ENCODE measurements at regions not wholly inside any gene's neighbourhood (a gene's known extent, or its start where the extent isn't known, plus 50 kb on each side); places are given as distances from the start of the nearest gene placed in this dataset.

- Histone ChIP-seq H3K27ac (ENCODE audit: low read length) (no peak overlapping the region), H3K9me3 (ENCODE audit: low read length) (no peaks in the 10 kb centered on the region), H3K9ac (ENCODE audit: low read length) (no peak overlapping the region), H4K20me1 (ENCODE audit: insufficient read depth) (no peaks in the 10 kb centered on the region), H3K79me2 (replicated peaks; ENCODE audit: insufficient read depth, low read length) (no peaks in the 10 kb centered on the region), H3K4me2 (ENCODE audit: low read length) (no peak overlapping the region), H3K27me3 (ENCODE audit: insufficient read depth, low read depth, low read length) (no peaks in the 10 kb centered on the region), H3K36me3 (ENCODE audit: insufficient read depth, low read length) (no peaks in the 10 kb centered on the region), H3F3A (ENCODE audit: insufficient read depth, low read length, poor library complexity, severe bottlenecking) (no peaks in the 10 kb centered on the region), H2AFZ (ENCODE audit: low read depth, low read length) (no peak overlapping the region), H3K9me2 (ENCODE audit: insufficient read depth, low read length) (no peaks in the 10 kb centered on the region), H3K4me3 (ENCODE audit: low read length) (no peak overlapping the region)
- TF ChIP-seq SMC3 (conservative IDR thresholded peaks at IDR 0.05; ENCODE audit: poor library complexity) (no peak), MXI1 (conservative IDR thresholded peaks at IDR 0.05; ENCODE audit: poor library complexity, severe bottlenecking) (no peak)
Observed at GRCh38 chr1:98323388-98323787, 338.1 kb upstream of the SNX7 start.

- no peaks in the 10 kb centered on the region for H3F3A ChIP-seq (ENCODE audit: insufficient read depth, low read length, poor library complexity, severe bottlenecking)
- H3K36me3 ChIP-seq (ENCODE audit: insufficient read depth, low read length): no peaks in the 10 kb centered on the region
- no peak overlapping the region for H3K27ac ChIP-seq (ENCODE audit: low read length)
- TF ChIP-seq POLR2AphosphoS5 (IDR thresholded peaks at IDR 0.05) (no peak), TAF1 (IDR thresholded peaks at IDR 0.05; ENCODE audit: low read depth) (no peak), RAD21 (conservative IDR thresholded peaks at IDR 0.05) (no peak), SMC3 (conservative IDR thresholded peaks at IDR 0.05; ENCODE audit: poor library complexity) (no peak), EZH2 (IDR thresholded peaks at IDR 0.05; ENCODE audit: borderline replicate concordance, insufficient read depth, low read length, poor library complexity, severe bottlenecking) (no peak), EP300 (conservative IDR thresholded peaks at IDR 0.05; ENCODE audit: poor library complexity, severe bottlenecking) (no peak), CTCF (IDR thresholded peaks at IDR 0.05; ENCODE audit: poor library complexity, severe bottlenecking) (no peak), MXI1 (conservative IDR thresholded peaks at IDR 0.05; ENCODE audit: poor library complexity, severe bottlenecking) (no peak)
- TF ChIP-seq, protein P1, sequence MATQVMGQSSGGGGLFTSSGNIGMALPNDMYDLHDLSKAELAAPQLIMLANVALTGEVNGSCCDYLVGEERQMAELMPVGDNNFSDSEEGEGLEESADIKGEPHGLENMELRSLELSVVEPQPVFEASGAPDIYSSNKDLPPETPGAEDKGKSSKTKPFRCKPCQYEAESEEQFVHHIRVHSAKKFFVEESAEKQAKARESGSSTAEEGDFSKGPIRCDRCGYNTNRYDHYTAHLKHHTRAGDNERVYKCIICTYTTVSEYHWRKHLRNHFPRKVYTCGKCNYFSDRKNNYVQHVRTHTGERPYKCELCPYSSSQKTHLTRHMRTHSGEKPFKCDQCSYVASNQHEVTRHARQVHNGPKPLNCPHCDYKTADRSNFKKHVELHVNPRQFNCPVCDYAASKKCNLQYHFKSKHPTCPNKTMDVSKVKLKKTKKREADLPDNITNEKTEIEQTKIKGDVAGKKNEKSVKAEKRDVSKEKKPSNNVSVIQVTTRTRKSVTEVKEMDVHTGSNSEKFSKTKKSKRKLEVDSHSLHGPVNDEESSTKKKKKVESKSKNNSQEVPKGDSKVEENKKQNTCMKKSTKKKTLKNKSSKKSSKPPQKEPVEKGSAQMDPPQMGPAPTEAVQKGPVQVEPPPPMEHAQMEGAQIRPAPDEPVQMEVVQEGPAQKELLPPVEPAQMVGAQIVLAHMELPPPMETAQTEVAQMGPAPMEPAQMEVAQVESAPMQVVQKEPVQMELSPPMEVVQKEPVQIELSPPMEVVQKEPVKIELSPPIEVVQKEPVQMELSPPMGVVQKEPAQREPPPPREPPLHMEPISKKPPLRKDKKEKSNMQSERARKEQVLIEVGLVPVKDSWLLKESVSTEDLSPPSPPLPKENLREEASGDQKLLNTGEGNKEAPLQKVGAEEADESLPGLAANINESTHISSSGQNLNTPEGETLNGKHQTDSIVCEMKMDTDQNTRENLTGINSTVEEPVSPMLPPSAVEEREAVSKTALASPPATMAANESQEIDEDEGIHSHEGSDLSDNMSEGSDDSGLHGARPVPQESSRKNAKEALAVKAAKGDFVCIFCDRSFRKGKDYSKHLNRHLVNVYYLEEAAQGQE (IDR thresholded peaks at IDR 0.05; ENCODE audit: borderline replicate concordance): no peak
- no peaks in the 10 kb centered on the region for H3K9me2 ChIP-seq (ENCODE audit: insufficient read depth, low read length)
- no peaks in the 10 kb centered on the region for H4K20me1 ChIP-seq (ENCODE audit: insufficient read depth)
- no peaks in the 10 kb centered on the region for H3K79me2 ChIP-seq (replicated peaks; ENCODE audit: insufficient read depth, low read length)
- H2AFZ ChIP-seq (ENCODE audit: low read depth, low read length): no peak overlapping the region
- H3K9ac ChIP-seq (ENCODE audit: low read length): no peak overlapping the region
- no peak overlapping the region for H3K4me2 ChIP-seq (ENCODE audit: low read length)
- no peaks in the 10 kb centered on the region for H3K9me3 ChIP-seq (ENCODE audit: low read length)
- H3K4me3 ChIP-seq (ENCODE audit: low read length): no peak overlapping the region
- H3K27me3 ChIP-seq (ENCODE audit: insufficient read depth, low read depth, low read length): no peaks in the 10 kb centered on the region
Observed at GRCh38 chr1:98322966-98323365, 338.6 kb upstream of the SNX7 start.

- Histone ChIP-seq H3K4me3 (ENCODE audit: low read length) (no peak overlapping the region), H3K27me3 (ENCODE audit: insufficient read depth, low read depth, low read length) (no peaks in the 10 kb centered on the region), H4K20me1 (ENCODE audit: insufficient read depth) (no peaks in the 10 kb centered on the region), H3K27ac (ENCODE audit: low read length) (no peak overlapping the region), H3K9me3 (ENCODE audit: low read length) (no peaks in the 10 kb centered on the region), H3F3A (ENCODE audit: insufficient read depth, low read length, poor library complexity, severe bottlenecking) (no peaks in the 10 kb centered on the region), H3K36me3 (ENCODE audit: insufficient read depth, low read length) (no peaks in the 10 kb centered on the region), H2AFZ (ENCODE audit: low read depth, low read length) (no peak overlapping the region), H3K9ac (ENCODE audit: low read length) (no peak overlapping the region), H3K79me2 (replicated peaks; ENCODE audit: insufficient read depth, low read length) (no peaks in the 10 kb centered on the region), H3K9me2 (ENCODE audit: insufficient read depth, low read length) (no peaks in the 10 kb centered on the region), H3K4me2 (ENCODE audit: low read length) (no peak overlapping the region)
- no peak for TF ChIP-seq MXI1 (conservative IDR thresholded peaks at IDR 0.05; ENCODE audit: poor library complexity, severe bottlenecking)
- TF ChIP-seq RAD21 (conservative IDR thresholded peaks at IDR 0.05): no peak
- no peak for TF ChIP-seq SMC3 (conservative IDR thresholded peaks at IDR 0.05; ENCODE audit: poor library complexity)
- TF ChIP-seq, protein P1 (IDR thresholded peaks at IDR 0.05; ENCODE audit: borderline replicate concordance): no peak
- no peak for TF ChIP-seq TAF1 (IDR thresholded peaks at IDR 0.05; ENCODE audit: low read depth)
- TF ChIP-seq POLR2AphosphoS5 (IDR thresholded peaks at IDR 0.05): no peak
- TF ChIP-seq EZH2 (IDR thresholded peaks at IDR 0.05; ENCODE audit: borderline replicate concordance, insufficient read depth, low read length, poor library complexity, severe bottlenecking): no peak
- no peak for TF ChIP-seq EP300 (conservative IDR thresholded peaks at IDR 0.05; ENCODE audit: poor library complexity, severe bottlenecking)
- TF ChIP-seq CTCF (IDR thresholded peaks at IDR 0.05; ENCODE audit: poor library complexity, severe bottlenecking): no peak
Observed at GRCh38 chr1:98322086-98322485, 339.4 kb upstream of the SNX7 start.
